NOMO-1 (cell line): ENCODE measurements at regions not wholly inside any gene's neighbourhood (a gene's known extent, or its start where the extent isn't known, plus 50 kb on each side); places are given as distances from the start of the nearest gene placed in this dataset.
"Not testable (repeated sequence)": the region's sequence is repeated elsewhere in the genome, so short reads cannot be mapped to it uniquely, and the experiment has no call there.

Source experiments
- DNase-seq, 2 experiments: peaks; one replicate each; lab custom pipeline; 2025; ENCODE audit not compliant: unreplicated experiment in 2 of 2; lab: John Stamatoyannopoulos, UW

GRCh38 chr18:52130624-52131301, 209.2 kb upstream of the DCC start:
- DNase-seq: no peak

- DNase-seq: no peak
Observed at GRCh38 chr18:52131845-52132244, 208.2 kb upstream of the DCC start.

GRCh38 chr18:52136532-52136931, 203.5 kb upstream of the DCC start:
- DNase-seq: no peak

DNA sequence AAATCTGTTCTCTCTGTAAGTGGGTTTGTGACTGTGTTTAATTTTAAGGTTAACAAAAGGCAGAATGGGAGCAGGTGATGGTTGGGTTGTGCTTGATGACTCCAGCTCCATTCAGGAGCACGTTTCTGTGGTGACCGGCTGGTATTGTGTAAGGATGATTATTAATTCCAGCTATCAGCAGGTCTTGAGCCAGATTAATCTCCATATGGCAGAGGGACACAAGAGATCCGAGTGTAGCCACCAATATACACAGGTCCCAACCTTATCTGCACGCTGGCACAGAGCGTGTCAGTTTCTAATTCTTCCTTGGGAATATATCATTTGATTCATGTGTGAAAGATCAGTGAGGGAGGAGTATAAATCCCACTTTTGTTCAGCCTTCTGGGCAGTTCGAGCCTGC, 199.0 kb upstream of the DCC start:
- no peak for DNase-seq

- DNase-seq: no peak
Observed at GRCh38 chr18:52150050-52150449, 189.9 kb upstream of the DCC start.

DNA sequence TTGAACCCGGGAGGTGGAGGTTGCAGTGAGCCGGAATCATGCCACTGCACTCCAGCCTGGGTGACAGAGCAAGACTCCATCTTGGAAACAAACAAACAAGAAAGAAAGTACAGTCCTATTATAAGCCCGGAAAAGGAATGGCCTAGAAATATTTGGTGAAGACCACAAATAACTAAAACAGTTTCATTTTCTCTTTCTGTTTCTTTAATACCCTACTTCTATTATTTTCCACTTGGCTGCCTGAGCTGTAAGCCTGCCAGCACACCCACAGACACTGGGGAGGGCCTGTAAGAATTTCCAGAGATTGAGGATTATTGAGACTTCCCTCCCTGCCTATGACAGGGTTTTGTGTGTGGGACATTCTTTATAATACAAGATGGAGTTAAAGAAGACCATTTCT, 188.0 kb upstream of the DCC start:
- no peak for DNase-seq

- DNase-seq: no peak
Observed at GRCh38 chr18:52156166-52156565, 183.8 kb upstream of the DCC start.

DNA sequence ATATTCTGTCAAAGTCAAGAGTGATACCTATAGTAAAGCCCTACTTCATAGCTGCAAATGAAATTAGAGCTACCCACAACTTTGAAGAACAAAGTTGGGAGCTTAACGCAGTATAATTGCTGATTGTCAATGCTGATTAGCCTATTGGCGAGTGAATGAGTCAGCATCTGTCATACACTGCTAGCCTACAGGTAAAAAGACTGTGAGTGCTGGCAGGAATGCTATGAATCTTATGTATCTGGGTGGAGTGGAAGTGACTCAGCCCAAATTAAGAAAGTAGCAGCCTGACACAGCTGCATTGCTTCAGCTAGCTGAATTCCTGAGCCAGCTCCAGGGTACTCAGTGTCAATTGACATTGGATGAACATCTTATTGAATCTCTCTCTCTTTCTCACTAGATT, 179.4 kb upstream of the DCC start:
- DNase-seq: no peak

GRCh38 chr18:52163478-52163877, 176.5 kb upstream of the DCC start:
- no peak for DNase-seq

GRCh38 chr18:52168131-52168530, 171.9 kb upstream of the DCC start:
- DNase-seq: not testable (repeated sequence)

GRCh38 chr18:52174220-52174619, 165.8 kb upstream of the DCC start:
- DNase-seq: no peak

DNA sequence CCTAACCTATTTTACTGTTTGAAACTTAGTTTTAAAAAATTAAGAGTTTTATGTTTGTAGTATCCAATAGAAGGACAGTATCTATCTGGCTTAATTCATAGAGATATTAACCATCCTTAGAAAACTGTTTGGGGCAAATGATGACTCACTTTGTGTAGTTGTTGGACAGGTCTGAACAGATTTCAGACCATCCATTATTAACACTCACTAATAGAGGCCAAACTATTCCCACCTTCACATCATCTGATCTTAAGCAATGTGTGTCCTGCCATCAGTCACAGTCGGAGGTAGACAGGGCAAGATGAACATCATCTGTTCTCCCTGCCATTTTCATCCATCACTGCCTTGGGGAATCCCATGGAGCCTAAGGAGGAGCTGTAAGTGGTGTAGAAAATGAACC, 164.6 kb upstream of the DCC start:
- no peak for DNase-seq

- no peak for DNase-seq
Observed at GRCh38 chr18:52183107-52183506, 156.9 kb upstream of the DCC start.

GRCh38 chr18:52190195-52190594, 149.8 kb upstream of the DCC start:
- DNase-seq: no peak

DNA sequence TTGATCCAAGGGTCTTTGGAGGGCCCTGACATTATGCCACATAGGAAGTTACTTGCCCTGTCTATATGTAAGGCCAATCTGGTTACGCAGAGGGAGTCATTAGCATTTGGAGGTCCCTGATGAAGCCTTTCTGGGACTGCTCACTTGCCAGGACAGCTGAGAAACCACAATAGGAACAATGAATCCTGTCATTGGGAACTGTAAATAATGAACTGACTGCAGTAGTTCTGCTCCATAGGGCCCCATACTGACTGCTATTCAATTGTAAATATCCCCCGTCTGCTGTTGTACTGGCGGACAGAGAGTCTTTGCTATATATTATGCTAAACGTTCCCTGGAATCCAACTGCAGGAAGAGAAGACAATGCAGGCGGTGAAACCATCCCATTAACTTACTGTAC, 149.4 kb upstream of the DCC start:
- DNase-seq: no peak

- no peak for DNase-seq
Observed at GRCh38 chr18:52200406-52200805, 139.6 kb upstream of the DCC start.

- no peak for DNase-seq
Observed at GRCh38 chr18:52200921-52201663, 138.9 kb upstream of the DCC start.

GRCh38 chr18:52208646-52209045, 131.4 kb upstream of the DCC start:
- DNase-seq: no peak

GRCh38 chr18:52216109-52216508, 123.9 kb upstream of the DCC start:
- no peak for DNase-seq

- no peak for DNase-seq
Observed at GRCh38 chr18:52216666-52217065, 123.3 kb upstream of the DCC start.

GRCh38 chr18:52219102-52219501, 120.9 kb upstream of the DCC start:
- no peak for DNase-seq

GRCh38 chr18:52220062-52220591, 119.9 kb upstream of the DCC start:
- no peak for DNase-seq
